Hematopoietic multipotent progenitor cell (in vitro differentiated cells): ENCODE measurements at regions not wholly inside any gene's neighbourhood (a gene's known extent, or its start where the extent isn't known, plus 50 kb on each side); places are given as distances from the start of the nearest gene placed in this dataset.
"Not testable (repeated sequence)": the region's sequence is repeated elsewhere in the genome, so short reads cannot be mapped to it uniquely, and the experiment has no call there.

Source experiments
- DNase-seq, 3 donors: peaks; one replicate each; pipeline ENCODE4 v3.0.0-alpha.2; 2011 to 2015; ENCODE audit warnings: low read depth in 2 of 3, low spot score in 2 of 3

DNA sequence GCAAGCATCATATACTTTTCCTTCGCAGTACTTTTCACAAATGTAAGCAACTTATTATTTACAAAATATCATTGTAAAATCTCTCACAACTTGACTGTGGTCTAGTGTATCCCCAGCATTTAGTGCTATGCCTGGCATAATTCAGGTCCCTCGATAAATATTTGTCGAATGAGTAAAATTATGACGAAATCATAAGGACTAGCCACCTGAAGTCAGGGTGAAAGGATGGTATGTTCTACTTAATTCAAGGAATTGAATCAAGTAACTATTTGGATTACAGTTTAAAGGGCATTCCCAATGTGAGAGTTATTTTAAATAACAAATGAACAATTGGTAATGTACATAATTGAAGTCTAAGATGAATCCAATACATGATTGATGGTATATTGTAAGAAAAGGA, 393.0 kb upstream of the SLC35B3 start:
- DNase-seq: no peak

DNA sequence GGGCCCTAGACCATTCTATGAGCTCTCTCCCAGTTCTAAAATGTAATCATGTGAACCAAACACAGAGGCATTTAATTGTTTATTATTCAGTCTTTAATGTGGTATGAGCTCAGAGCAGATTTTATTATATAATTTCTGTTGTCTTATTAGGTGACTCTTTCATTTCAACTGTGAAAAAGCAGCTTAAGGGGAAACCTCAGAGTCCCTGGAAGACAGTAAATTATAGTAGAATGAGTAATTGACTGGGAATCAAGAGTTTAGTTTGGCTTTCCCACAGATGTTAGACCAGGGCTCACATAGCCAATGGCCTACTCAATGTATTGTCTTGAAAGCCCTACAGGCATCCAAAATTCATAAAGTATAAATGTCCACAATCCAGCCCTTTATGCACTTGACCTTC, 390.4 kb upstream of the SLC35B3 start:
- DNase-seq: no peak

DNA sequence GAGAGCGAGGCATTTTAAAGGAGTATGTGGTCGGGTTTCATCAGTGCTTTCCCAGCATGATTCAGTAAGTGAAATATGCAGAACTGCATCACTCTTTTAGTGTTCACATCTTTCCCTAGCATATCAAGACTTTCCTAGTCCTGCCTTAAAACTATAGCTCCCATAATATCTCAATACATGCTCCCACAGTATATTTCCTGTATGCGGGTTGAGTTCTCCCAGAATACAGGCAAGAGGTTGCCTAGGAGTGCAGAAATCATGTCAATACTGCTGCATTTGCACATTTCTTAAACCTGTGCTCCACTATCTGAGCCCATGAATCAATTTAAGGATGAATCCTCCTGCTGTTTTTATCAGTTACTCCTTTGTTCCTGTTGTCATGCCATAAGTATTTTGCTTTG, 386.6 kb upstream of the SLC35B3 start:
- DNase-seq: no peak

DNA sequence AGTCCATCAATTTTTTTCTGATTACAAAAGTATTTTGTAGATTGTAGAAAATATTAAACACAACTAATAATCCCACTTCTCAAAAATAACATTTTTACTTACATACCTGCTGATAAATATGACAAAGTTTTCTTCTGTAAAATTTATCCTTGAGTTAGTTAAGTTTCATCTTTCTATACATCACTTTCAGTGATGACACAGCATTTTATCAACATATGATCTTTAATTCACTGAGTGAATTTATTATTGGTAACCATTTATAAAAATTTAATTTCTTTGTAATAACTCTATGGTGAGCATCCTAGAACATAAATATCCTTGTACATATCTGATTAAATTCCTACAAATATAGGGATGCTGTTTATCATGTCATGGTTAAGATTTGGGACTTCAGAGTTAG, 385.0 kb upstream of the SLC35B3 start:
- DNase-seq: no peak

DNA sequence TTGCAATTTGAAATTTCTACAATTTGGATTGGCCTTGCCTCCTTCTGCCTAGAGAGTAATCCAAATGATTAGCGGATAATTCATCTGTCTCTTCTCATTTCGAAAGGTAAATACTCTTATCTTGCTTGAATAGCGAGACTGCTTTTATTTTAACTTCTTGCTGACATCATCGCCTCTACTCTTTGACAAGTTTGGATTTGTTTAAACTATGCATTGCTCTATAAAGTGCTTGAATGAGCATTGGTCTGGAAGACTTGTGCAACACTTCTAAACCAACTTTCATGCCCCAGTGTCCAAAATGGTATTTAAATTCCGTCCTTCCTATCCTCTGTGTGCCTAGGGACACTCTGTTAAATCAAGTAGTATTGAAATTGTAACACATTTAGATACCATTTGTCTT, 384.1 kb upstream of the SLC35B3 start:
- no peak for DNase-seq

DNA sequence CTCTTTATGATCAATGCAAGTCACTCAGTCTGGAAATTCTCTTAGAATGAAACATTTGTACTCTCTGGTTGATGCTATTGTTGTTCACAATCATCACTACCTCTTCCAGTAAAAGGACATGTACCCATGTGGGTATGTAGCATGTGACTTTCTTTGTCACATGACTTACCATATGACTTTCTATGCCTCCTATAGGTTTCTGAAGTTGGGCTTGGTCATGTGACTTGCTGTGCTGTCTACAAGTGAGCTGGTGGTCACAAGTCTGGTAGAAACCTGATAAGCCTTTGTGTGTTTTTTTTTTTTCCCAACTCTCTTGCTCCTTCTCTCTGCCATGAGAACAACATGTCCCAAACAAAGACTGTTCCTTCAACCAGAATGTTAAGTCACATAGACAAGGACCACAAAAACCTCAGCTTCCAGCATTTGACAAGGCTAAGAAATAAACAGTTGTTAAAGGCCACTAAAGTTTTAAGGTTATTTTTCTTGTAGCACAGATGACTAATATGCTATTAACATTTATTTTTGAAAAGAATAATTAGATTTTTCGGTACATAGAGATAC, 379.2 kb upstream of the SLC35B3 start:
- DNase-seq: peak in 1 of 3 donors; percentile 2

DNA sequence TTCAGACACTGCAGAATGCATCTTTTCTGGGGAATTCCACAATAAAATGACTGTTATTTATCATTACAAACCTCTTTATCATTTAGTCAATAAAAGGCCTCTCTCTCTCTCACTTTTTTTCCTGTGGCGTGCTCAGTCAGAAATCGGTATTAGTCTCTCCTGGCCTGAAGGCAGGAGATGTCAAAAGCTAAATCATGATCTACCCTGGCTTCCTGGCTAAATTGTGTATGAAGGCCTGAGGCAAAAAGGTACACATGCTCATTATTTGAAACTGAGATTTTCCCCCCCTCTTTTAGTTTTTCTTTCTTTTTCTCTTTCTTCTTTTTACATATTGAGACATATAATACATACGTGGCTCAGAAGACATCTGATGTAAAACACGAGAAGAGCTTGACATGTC, 375.0 kb upstream of the SLC35B3 start:
- no peak for DNase-seq

DNA sequence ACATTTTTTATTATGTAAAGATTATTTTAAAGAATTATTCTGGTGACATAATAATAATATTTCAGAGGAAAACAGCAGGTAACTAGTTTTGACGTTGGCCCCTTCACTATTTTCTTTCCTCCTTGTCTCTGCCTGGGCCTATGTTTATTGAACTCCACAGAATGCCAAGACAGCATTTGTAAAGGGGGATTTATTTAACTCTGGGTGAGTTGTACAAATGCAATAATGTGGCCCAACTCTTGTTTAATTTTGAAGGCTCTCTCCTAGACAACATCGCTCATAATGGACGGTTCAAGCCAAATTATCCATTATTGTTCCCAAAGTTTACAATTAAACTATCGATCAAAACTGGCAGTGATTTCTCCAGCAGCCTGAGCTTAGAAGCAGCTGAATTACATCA, 374.3 kb upstream of the SLC35B3 start:
- DNase-seq: no peak

DNA sequence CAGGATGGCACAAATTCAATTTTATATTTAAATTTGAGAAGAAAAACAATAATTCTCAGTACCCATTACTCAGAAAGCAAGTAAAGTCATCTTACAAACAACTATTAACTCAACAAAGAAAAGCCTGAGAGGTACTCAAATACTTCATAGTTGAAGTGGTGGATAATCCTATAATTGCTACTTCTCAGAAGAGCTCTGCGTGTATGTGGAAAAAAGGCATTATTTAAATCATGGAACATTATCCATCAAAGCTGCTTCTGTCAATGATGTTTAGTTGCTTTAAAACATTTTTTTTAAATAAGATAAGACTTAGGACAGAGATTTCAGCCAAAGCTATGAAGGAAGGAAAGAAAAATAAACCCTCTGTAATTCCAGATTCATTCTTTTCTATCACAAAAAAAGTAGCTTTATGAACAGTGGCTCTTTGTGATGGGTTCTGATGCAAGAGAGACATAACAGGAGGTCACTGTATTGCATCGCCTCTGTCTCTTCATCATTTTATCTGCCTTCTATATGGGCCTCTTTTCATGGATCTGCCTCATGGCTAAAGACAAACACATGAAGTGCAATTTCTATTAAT, 367.9 kb upstream of the SLC35B3 start:
- DNase-seq: no peak

DNA sequence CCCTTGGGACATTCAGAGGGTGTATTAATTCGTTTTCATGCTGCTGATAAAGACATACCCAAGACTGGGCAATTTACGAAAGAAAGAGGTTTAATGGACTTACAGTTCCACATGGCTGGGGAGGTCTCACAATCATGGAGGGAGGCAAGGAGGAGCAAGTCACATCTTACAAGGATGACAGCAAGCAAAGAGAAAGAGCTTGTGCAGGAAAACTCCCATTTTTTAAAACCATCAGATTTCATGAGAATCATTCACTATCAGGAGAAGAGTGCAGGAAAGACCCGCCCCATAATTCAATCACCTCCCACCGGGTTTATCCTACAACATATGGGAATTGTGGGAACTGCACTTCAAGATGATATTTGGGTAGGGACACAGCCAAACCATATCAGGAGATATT, 367.1 kb upstream of the SLC35B3 start:
- not testable (repeated sequence) for DNase-seq

DNA sequence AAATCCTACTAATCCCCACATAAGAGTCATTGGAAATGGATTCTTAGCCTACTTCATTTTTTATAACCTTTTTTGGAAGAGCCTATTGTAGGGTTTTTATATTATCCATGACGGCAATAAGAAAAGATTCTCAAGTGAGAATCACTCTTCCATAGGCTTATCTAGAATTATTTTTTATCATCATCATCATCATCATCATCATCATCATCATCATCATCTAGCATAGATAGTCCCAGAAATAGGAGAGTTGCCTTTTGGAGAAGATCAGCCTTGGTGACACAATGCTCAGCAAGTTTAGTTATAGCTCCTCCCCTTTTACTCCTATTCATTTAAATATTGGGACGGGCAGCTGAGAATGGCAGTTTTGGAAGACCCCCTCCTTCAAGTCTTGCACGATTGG, 359.1 kb upstream of the SLC35B3 start:
- no peak for DNase-seq

DNA sequence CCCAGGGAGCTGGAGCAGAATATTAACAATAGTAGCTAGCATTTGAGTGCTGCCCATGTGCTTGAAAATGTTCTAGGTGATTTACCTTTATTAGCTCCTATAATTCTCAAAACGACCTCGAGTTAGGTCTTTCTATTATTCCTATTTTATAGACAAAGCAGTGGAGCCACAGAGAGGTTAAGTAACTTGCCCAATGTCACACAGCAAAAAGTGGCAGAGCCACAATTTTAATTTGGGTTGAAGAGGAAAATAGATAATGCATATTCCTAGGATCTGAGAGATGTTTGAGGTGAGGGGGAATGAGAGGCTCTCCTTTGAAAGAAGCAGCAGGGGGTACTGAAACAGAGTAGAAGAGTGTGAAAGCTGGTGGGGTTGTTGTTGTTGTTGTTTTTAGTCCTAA, 354.5 kb upstream of the SLC35B3 start:
- no peak for DNase-seq

DNA sequence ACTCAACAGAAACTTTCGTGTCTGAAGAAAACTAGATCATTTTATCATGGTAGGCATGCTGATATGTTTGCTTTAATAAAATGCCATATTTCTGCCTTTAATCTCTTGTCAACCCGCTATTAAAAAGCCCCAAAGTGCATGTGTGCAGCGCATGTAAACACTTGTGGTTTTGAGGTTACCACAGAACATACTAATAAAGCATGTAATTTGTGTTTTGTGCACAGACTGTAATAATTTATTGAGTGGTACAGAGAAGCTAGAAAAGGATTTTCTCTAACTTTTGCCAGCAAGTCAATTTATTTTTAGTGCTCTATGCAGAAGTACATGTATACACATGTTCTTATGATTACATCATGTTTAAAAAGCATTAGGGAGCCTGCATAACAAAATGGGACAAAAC, 349.9 kb upstream of the SLC35B3 start:
- DNase-seq: no peak

DNA sequence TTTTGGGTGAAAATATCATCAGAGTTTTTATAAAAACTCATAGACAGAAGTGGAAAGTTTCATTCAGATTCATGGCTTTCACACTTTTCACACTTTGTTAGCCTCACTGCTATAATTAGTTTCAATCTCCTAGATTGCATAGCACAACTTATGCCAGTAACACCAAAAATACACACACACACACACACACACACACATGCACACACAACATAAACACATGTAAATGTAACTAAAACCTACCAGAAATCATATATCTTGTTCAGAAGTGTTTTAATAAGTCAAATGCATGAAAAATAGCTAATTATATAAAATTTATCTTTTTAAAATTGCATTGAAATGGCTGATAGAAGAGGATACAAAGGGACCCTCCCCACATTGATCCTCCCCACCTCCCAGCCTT, 347.8 kb upstream of the SLC35B3 start:
- DNase-seq: no peak

DNA sequence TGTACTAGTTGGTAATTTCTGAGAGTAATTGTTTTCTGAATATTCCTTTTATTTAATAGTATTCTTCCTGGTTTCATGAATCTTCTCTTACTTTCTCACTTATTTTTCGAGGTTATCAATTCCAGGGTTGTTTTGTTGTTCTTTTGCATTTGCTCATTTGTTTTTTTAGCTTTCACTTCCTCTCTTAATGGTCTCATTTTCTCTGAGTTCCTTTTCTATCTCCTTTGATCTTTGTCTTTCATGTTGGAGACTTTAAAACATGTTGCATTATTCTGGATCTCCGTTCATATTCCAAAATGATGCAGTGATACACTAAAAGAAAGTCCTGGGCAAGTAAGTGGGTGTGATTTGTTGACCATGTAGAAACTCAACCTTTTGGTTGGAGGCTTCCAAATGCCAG, 345.3 kb upstream of the SLC35B3 start:
- no peak for DNase-seq

DNA sequence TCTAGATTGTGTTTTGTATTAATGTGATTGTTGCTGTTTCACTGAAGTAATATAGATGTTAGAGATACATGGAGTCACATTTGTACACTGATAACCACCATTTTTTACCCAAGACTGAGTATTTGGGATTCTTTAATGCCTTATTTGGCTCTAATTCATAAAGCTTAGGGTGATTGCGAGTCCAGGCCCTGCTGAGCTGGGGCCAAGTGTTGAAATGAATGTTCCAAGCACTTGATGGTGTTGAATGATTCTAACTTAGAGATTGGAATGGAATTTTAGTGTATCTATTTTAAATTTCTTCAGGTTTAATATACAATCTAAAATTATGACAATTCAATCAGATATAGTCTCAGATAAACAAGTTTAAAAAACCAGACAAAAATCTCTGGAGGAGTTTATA, 329.4 kb upstream of the SLC35B3 start:
- DNase-seq: no peak

DNA sequence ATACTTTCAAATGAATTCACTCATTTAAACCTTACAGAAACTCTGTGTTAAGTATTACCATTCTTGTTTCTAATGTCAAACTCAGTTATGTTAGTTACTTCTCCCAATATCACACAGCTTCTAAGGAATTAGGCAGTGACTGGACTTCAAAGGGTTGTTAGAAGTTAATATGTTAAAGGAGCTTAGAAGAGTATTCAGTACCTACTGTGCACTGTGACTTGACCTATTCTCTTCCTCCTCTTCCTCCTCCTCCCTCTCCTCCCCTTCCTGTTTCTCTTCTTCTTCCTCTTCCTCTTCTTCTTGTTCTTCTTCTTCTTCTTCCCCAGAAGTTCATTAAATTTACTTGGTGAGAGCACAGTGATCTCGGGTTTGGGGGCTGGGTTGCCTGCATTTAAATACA, 325.6 kb upstream of the SLC35B3 start:
- no peak for DNase-seq

DNA sequence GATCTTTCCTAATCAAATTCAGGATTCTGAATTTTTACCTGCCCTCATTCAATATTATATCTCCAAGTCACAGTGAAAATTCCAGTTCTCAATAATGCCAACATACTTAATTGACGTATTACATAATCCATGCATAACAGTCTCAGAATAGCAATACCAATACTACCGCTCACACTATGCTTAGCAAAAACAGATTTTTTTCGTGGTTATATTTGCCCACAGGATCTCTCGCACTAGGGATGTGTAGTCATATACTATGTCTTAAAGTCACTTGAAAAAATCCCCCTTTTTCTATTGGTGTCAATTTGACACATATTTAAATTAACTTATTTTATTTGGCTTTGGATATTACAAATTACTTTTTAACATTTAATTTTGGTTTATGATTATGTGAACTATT, 323.1 kb upstream of the SLC35B3 start:
- no peak for DNase-seq

DNA sequence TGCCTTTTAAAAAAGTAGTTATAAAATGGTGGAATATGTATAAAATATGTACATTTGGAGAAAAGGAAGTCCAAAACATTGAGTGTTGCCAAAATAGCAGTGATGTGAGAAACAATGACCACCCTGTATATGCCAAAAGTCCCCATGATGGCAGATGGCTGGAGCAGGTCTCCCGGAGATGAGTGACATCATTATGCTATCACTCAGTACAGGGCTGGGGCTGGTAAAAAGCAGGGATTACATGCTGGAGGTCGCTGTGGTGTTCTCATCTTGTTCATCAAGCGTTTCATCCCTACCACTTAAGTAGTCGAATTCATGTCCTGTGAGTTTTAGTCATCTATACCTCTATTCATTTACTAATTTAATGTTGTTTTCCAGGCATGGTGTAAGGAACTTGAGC, 315.3 kb upstream of the SLC35B3 start:
- DNase-seq: no peak

DNA sequence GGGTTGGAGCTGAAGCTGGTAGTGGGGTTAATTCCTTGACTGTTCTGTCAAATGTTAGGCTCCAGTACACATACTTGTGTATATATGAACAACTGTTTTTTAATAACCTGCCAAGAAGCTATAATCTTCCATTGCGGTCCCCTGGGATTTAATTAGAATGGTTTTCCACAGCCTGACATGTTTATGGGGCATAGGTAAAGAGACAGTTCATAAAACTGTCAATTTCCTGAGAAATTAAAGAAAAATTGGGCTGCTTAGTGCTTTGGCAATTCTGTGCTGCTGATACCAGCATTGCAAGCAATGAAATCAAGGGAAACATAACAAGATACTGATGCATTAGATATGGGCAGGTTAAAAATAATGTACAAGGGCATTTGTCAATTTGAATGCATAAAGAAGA, 314.1 kb upstream of the SLC35B3 start:
- DNase-seq: no peak

DNA sequence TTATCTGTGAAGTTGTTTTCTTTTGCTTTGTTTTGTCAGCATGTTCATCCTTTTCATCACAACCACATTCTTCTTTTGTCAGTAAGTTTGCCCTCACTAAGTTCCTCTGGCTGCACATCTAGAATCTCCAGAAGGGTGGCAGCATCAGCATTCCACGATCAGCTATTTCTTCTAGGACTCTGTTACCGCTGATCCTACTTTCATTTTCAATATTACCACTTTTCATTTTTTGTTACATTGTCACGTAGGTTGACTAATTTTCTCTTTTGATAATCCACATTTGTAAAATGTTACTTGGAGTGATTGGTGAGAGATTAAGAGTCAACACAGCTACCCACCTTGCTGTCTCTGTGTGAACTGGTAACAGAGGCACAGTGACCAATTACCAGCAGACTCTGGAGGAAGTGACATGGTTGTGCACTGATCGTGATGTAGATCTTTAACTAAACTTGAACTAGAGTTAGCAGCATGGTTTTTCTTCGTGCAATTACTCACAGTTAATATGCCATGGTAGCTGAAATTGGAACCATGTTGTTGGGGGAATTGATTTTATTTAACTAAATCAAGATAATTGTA, 307.9 kb upstream of the SLC35B3 start:
- peak in 2 of 3 donors; percentile 29 to 53 for DNase-seq

DNA sequence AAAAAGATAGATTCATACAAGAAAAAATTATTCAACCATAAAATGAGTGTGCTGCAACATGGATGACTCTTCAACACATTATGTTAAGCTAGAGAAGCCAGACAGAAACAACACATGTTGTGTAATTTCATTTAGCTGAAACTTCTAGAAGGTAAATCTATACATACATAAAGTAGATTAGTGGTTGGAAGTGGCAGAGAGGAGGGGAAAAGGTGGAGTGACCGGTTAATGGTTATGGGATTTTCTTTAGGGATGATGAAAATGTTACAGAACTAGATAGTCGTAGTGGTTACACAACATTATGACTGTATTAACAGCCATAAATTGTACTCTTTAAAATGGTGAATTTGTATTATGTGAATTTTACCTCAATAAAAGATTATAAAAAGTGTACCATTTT, 304.1 kb upstream of the SLC35B3 start:
- DNase-seq: no peak

DNA sequence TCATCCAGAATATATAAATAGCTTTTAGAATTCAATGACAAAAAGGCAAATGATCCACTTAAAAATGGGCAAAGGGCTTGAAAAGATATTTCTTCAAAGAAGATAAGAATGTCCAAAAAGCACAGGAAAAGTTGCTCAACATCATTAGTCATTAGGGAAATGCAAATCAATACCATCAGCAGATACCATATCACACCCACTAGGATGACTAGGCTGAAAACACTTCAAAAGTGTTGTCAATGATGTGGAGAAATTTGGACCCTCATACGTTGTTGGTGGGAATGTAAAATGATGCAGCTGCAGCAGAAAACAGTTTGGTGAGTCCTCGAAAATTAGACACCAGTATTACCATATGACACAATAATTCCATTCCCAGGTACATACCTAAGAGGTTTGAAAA, 303.6 kb upstream of the SLC35B3 start:
- no peak for DNase-seq
